ENCODE measurements at regions not wholly inside any gene's neighbourhood (a gene's known extent, or its start where the extent isn't known, plus 50 kb on each side); places are given as distances from the start of the nearest gene placed in this dataset.

DNA sequence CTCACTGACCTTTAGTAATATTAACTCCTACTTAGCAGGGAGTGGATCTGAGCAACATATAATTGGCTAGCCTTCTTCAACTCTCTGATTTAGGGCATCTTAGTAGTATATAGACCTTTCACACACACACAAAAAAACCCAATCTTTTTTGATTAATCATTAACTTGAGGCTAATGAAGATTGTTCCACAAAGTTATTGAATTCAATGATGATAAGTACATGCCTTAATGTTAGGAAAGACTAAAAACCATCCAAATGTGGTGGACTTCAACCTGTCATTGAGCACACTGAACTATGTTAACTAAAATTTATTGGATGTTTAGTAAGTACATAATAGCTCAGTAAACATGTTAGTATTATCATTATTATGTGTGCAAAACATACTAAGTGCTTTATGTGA, 179.4 kb upstream of the SLC25A13 start (continued):
- no peak for TF ChIP-seq TSHZ2 (CRISPR knock-in tag; IDR thresholded peaks at IDR 0.05)
- no peak for TF ChIP-seq ESRRG (CRISPR knock-in tag; IDR thresholded peaks at IDR 0.05)
- no peak for TF ChIP-seq ISL1 (CRISPR knock-in tag; IDR thresholded peaks at IDR 0.05)
- TF ChIP-seq BACH2 (CRISPR knock-in tag; IDR thresholded peaks at IDR 0.05; ENCODE audit: borderline replicate concordance): no peak
- no peak for TF ChIP-seq TCF4 (CRISPR knock-in tag; IDR thresholded peaks at IDR 0.05; ENCODE audit: borderline replicate concordance)
- TF ChIP-seq, protein P1, sequence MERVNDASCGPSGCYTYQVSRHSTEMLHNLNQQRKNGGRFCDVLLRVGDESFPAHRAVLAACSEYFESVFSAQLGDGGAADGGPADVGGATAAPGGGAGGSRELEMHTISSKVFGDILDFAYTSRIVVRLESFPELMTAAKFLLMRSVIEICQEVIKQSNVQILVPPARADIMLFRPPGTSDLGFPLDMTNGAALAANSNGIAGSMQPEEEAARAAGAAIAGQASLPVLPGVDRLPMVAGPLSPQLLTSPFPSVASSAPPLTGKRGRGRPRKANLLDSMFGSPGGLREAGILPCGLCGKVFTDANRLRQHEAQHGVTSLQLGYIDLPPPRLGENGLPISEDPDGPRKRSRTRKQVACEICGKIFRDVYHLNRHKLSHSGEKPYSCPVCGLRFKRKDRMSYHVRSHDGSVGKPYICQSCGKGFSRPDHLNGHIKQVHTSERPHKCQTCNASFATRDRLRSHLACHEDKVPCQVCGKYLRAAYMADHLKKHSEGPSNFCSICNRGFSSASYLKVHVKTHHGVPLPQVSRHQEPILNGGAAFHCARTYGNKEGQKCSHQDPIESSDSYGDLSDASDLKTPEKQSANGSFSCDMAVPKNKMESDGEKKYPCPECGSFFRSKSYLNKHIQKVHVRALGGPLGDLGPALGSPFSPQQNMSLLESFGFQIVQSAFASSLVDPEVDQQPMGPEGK (CRISPR knock-in tag; IDR thresholded peaks at IDR 0.05; ENCODE audit: borderline replicate concordance): no peak

DNA sequence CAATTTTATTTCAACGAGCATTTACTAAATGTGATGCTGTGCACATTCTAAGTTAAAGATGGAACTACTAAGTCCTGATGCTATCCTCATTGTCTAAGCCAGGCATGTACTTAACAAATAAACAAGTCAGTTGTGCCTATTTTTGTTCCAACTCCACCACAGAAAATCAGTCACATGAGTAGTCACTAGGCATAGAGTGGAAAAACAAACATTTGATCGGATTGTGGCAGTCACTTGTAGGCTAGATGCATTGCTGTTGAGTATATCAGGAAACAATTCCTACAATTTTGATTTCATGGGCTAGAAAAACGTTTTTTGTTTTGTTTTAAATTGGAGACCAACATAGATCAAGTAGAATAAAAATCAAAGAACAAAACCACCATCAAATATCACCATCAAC, 177.6 kb upstream of the SLC25A13 start:
- TF ChIP-seq, protein P2, sequence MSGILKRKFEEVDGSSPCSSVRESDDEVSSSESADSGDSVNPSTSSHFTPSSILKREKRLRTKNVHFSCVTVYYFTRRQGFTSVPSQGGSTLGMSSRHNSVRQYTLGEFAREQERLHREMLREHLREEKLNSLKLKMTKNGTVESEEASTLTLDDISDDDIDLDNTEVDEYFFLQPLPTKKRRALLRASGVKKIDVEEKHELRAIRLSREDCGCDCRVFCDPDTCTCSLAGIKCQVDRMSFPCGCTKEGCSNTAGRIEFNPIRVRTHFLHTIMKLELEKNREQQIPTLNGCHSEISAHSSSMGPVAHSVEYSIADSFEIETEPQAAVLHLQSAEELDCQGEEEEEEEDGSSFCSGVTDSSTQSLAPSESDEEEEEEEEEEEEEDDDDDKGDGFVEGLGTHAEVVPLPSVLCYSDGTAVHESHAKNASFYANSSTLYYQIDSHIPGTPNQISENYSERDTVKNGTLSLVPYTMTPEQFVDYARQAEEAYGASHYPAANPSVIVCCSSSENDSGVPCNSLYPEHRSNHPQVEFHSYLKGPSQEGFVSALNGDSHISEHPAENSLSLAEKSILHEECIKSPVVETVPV (CRISPR knock-in tag; IDR thresholded peaks at IDR 0.05): no peak
- no peak for TF ChIP-seq ZNF70 (CRISPR knock-in tag; IDR thresholded peaks at IDR 0.05)
- no peak for TF ChIP-seq PPARA (CRISPR knock-in tag; IDR thresholded peaks at IDR 0.05; ENCODE audit: borderline replicate concordance)
- no peak for TF ChIP-seq OSR1 (CRISPR knock-in tag; IDR thresholded peaks at IDR 0.05)
- no peak for TF ChIP-seq ZC3H10 (CRISPR knock-in tag; IDR thresholded peaks at IDR 0.05)
- no peak for TF ChIP-seq TOX (CRISPR knock-in tag; IDR thresholded peaks at IDR 0.05; ENCODE audit: borderline replicate concordance)
- no peak for TF ChIP-seq ESRRG (CRISPR knock-in tag; IDR thresholded peaks at IDR 0.05)
- TF ChIP-seq ISL1 (CRISPR knock-in tag; IDR thresholded peaks at IDR 0.05): no peak
- no peak for TF ChIP-seq ZNF565 (CRISPR knock-in tag; conservative IDR thresholded peaks at IDR 0.05; ENCODE audit: low read depth)
- TF ChIP-seq CREB5 (CRISPR knock-in tag; IDR thresholded peaks at IDR 0.05; ENCODE audit: low read depth): no peak
- TF ChIP-seq GLIS3 (CRISPR knock-in tag; IDR thresholded peaks at IDR 0.05): no peak
- TF ChIP-seq CSDC2 (CRISPR knock-in tag; IDR thresholded peaks at IDR 0.05): no peak
- TF ChIP-seq ZFP3 (CRISPR knock-in tag; IDR thresholded peaks at IDR 0.05): no peak
- TF ChIP-seq, protein P3, sequence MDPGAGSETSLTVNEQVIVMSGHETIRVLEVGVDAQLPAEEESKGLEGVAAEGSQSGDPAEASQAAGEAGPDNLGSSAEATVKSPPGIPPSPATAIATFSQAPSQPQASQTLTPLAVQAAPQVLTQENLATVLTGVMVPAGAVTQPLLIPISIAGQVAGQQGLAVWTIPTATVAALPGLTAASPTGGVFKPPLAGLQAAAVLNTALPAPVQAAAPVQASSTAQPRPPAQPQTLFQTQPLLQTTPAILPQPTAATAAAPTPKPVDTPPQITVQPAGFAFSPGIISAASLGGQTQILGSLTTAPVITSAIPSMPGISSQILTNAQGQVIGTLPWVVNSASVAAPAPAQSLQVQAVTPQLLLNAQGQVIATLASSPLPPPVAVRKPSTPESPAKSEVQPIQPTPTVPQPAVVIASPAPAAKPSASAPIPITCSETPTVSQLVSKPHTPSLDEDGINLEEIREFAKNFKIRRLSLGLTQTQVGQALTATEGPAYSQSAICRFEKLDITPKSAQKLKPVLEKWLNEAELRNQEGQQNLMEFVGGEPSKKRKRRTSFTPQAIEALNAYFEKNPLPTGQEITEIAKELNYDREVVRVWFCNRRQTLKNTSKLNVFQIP (CRISPR knock-in tag; IDR thresholded peaks at IDR 0.05; ENCODE audit: borderline replicate concordance, low read depth): no peak
- TF ChIP-seq, protein P1 (CRISPR knock-in tag; IDR thresholded peaks at IDR 0.05; ENCODE audit: borderline replicate concordance): no peak
- no peak for TF ChIP-seq ZNF8 (CRISPR knock-in tag; IDR thresholded peaks at IDR 0.05)
- TF ChIP-seq TCF4 (CRISPR knock-in tag; IDR thresholded peaks at IDR 0.05; ENCODE audit: borderline replicate concordance): no peak
- no peak for TF ChIP-seq SNAI2 (CRISPR knock-in tag; IDR thresholded peaks at IDR 0.05)
- no peak for ATAC-seq
